ENCODE measurements at regions not wholly inside any gene's neighbourhood (a gene's known extent, or its start where the extent isn't known, plus 50 kb on each side); places are given as distances from the start of the nearest gene placed in this dataset.
A peak's percentile ranks its signal among the peaks of the same experiment; 100 is the strongest.

GRCh38 chr2:49861821-49862220, 707.5 kb upstream of the FSHR start:
- H3K4me3 ChIP-seq (ENCODE audit: low read depth, low read length): no peak overlapping the region
- DNase-seq (ENCODE audit: low read depth): peak; percentile 79
- TF ChIP-seq CTCF (conservative IDR thresholded peaks at IDR 0.05; ENCODE audit: low read depth, low read length): no peak

GRCh38 chr2:49860834-49861233, 706.5 kb upstream of the FSHR start:
- TF ChIP-seq CTCF (conservative IDR thresholded peaks at IDR 0.05; ENCODE audit: low read depth, low read length): no peak
- no peak for DNase-seq (ENCODE audit: low read depth)
- H3K4me3 ChIP-seq (ENCODE audit: low read depth, low read length): no peak overlapping the region

GRCh38 chr2:49860170-49860569, 705.9 kb upstream of the FSHR start:
- no peak for TF ChIP-seq CTCF (conservative IDR thresholded peaks at IDR 0.05; ENCODE audit: low read depth, low read length)
- DNase-seq (ENCODE audit: low read depth): no peak
- no peak overlapping the region for H3K4me3 ChIP-seq (ENCODE audit: low read depth, low read length)

- DNase-seq (ENCODE audit: low read depth): no peak
- no peak for TF ChIP-seq CTCF (conservative IDR thresholded peaks at IDR 0.05; ENCODE audit: low read depth, low read length)
- H3K4me3 ChIP-seq (ENCODE audit: low read depth, low read length): no peak overlapping the region
Measured at GRCh38 chr2:49858657-49859056, 704.3 kb upstream of the FSHR start.

GRCh38 chr2:49858113-49858490, 703.8 kb upstream of the FSHR start:
- TF ChIP-seq CTCF (conservative IDR thresholded peaks at IDR 0.05; ENCODE audit: low read depth, low read length): no peak
- H3K4me3 ChIP-seq (ENCODE audit: low read depth, low read length): no peak overlapping the region
- DNase-seq (ENCODE audit: low read depth): no peak

- no peak for TF ChIP-seq CTCF (conservative IDR thresholded peaks at IDR 0.05; ENCODE audit: low read depth, low read length)
- no peak overlapping the region for H3K4me3 ChIP-seq (ENCODE audit: low read depth, low read length)
- DNase-seq (ENCODE audit: low read depth): no peak
Measured at GRCh38 chr2:49857371-49858112, 703.2 kb upstream of the FSHR start.

GRCh38 chr2:49845671-49846070, 691.4 kb upstream of the FSHR start:
- no peak for DNase-seq (ENCODE audit: low read depth)
- no peak for TF ChIP-seq CTCF (conservative IDR thresholded peaks at IDR 0.05; ENCODE audit: low read depth, low read length)
- H3K4me3 ChIP-seq (ENCODE audit: low read depth, low read length): no peak overlapping the region

Measured in epithelial cell of proximal tubule (primary cell).